Spleen (tissue), 11 donors: ENCODE measurements at regions not wholly inside any gene's neighbourhood (a gene's known extent, or its start where the extent isn't known, plus 50 kb on each side); places are given as distances from the start of the nearest gene placed in this dataset.
A peak's percentile ranks its signal among the peaks of the same experiment; 100 is the strongest.

Source experiments
- DNase-seq: peaks from one replicate; pipeline ENCODE4 v3.0.0-alpha.2; 2020
- H3K27ac ChIP-seq, 8 donors: fragments of 200-600 bp; sonication (generic) in 7 of 8; 1 replicate in 4 of 8; 2 replicates in 4 of 8; pipeline versions ENCODE4 v1.5.0 to v1.8.0; 2016 to 2021; ENCODE audit warnings: inconsistent platforms in 4 of 8, mild to moderate bottlenecking in 4 of 8, moderate library complexity in 1 of 8
- H3K27me3 ChIP-seq, 7 donors: fragments of 200-600 bp; sonication (generic) in 6 of 7; replicated peaks in 1 of 7; 1 replicate in 4 of 7; 2 replicates in 3 of 7; pipeline versions ENCODE4 v1.5.0 to v1.8.0; 2016 to 2021; ENCODE audit warnings: inconsistent platforms in 3 of 7, mild to moderate bottlenecking in 1 of 7
- H3K36me3 ChIP-seq, 6 donors: fragments of 200-600 bp; sonication (generic) in 5 of 6; 1 replicate in 4 of 6; 2 replicates in 2 of 6; pipeline versions ENCODE4 v1.5.0 to v1.8.0; 2016 to 2021; ENCODE audit warnings: inconsistent platforms in 2 of 6
- H3K4me1 ChIP-seq, 6 donors: fragments of 200-600 bp; sonication (generic) in 5 of 6; 1 replicate in 3 of 6; 2 replicates in 3 of 6; pipeline versions ENCODE4 v1.5.0 to v1.8.0; 2016 to 2021; ENCODE audit warnings: inconsistent platforms in 3 of 6
- H3K4me3 ChIP-seq, 8 donors: fragments of 200-600 bp; sonication (generic) in 7 of 8; 1 replicate in 4 of 8; 2 replicates in 4 of 8; pipeline versions ENCODE4 v1.5.0 to v1.8.0; 2016 to 2021; ENCODE audit warnings: inconsistent platforms in 4 of 8, mild to moderate bottlenecking in 4 of 8, moderate library complexity in 2 of 8
- H3K9me3 ChIP-seq, 8 donors: fragments of 200-600 bp; sonication (generic) in 7 of 8; 1 replicate in 4 of 8; 2 replicates in 4 of 8; pipeline versions ENCODE4 v1.5.0 to v1.8.0; 2016 to 2021; ENCODE audit warnings: inconsistent platforms in 4 of 8
- CTCF ChIP-seq, 11 experiments: fragments of 200-600 bp in 7 of 11; fragments of 450-650 bp in 4 of 11; sonication (generic) in 4 of 11; IDR thresholded peaks in 8 of 11; conservative IDR thresholded peaks in 3 of 11; 1 replicate in 7 of 11; 2 replicates in 4 of 11; pipeline versions ENCODE4 v1.4.0 to v1.8.0; 2016 to 2021; ENCODE audit warnings: antibody characterized with exemption in 11 of 11, inconsistent platforms in 4 of 11, mild to moderate bottlenecking in 1 of 11
- POLR2A ChIP-seq, 3 donors: fragments of 450-650 bp; IDR thresholded peaks; one replicate each; pipeline ENCODE4 v1.5.1; 2017; ENCODE audit warnings: antibody characterized with exemption in 3 of 3, mild to moderate bottlenecking in 1 of 3
- POLR2AphosphoS5 ChIP-seq, 3 donors: sonication (generic); formaldehyde crosslinking; IDR thresholded peaks; one replicate each; pipeline ENCODE4 v1.5.1; 2017; ENCODE audit warnings: antibody characterized with exemption in 3 of 3
- WGBS, 5 donors: extraction: QIAGEN DNeasy Blood & Tissue Kit in 3 of 5; methylation state at CpG; one replicate each; pipeline versions ENCODE4 v1.1.5 to v1.1.7; 2013 to 2018; 5-methylcytosine and 5-hydroxymethylcytosine counted together
- intact Hi-C: fragments of 100-400 bp; cut with DNase I; formaldehyde crosslinking; loops from one replicate; pipeline ENCODE4 v1.15.0; 2023; ENCODE audit warnings: low total_unique reads
- donor health status: healthy with polysubstance abuse.
- donor health status: DM: no; HTN: no; CAD: no; lungs with moderate emphysema.
- donor health status: DM: no; HTN: no; CAD: no.
- donor health status: Bipolar disorder and iron deficiency.
- donor health status: healthy.
- donor health status: DM: no; HTN: no; CAD: no.
- donor health status: DM: yes; HTN: yes; CAD: no.

DNA sequence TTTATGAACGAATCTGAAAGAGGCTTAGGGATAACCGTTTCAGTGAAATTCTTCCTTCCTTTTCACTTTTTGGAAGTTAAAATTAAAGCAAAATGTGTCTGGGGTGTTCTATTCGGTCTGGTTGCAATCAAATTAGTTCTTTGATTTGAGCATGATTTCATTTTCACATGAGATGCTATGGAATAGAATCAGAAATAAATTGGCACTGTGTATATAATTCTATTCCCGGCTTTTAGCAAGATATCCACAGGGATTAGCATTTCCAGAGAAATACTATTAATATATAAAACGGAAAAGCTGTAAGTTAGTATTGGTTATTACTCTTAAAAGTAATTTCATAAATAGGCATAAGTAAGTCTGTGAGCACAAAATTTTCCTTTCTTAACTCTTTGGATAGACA, 1676.8 kb upstream of the PCDH7 start:
- no peak overlapping the region for H3K27ac ChIP-seq
- H3K4me3 ChIP-seq: no peak overlapping the region
- 69 to 86% (median 72%) methylated on average over 5 of the region's 5 CpGs for WGBS, 5 donors
- H3K4me1 ChIP-seq: no peaks in the 10 kb centered on the region
- H3K9me3 ChIP-seq: peaks cover 0 to 16% (median 0%) of the 10 kb centered on the region in 8 donors
- intact Hi-C loops: no loop called here
- no peaks in the 10 kb centered on the region for H3K36me3 ChIP-seq
- TF ChIP-seq POLR2A (IDR thresholded peaks at IDR 0.05) (no peak), CTCF (IDR thresholded peaks at IDR 0.05 in 8 of 11, conservative IDR thresholded peaks at IDR 0.05 in 3 of 11) (no peak), POLR2AphosphoS5 (IDR thresholded peaks at IDR 0.05) (no peak)
- no peaks in the 10 kb centered on the region for H3K27me3 ChIP-seq
- DNase-seq: no peak

DNA sequence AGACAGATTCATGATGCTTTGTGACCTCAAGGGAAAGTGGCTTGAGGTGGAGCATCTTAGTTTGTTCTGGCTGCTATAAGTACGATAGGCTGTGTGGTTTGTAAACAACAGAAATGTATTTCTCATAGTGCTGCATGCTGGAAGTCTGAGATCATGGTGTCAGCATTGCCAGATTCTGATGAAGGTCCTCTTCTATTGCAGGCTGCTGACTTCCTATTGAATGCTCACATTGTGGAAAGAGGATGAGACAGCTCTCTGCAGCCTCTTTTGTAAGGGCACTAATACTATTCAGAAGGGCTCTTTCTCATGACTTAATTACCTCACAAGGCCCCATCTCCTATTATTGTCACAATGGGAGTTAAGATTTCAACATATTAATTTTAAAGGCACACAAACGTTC, 1674.0 kb upstream of the PCDH7 start:
- TF ChIP-seq CTCF (IDR thresholded peaks at IDR 0.05 in 8 of 11, conservative IDR thresholded peaks at IDR 0.05 in 3 of 11) (no peak), POLR2AphosphoS5 (IDR thresholded peaks at IDR 0.05) (no peak), POLR2A (IDR thresholded peaks at IDR 0.05) (no peak)
- intact Hi-C loops: no loop called here
- H3K4me3 ChIP-seq: no peak overlapping the region
- WGBS, 5 donors: 54 to 66% (median 55%) methylated on average over 2 of the region's 2 CpGs
- H3K27me3 ChIP-seq: no peaks in the 10 kb centered on the region
- no peak for DNase-seq
- H3K36me3 ChIP-seq: no peaks in the 10 kb centered on the region
- no peak overlapping the region for H3K27ac ChIP-seq
- peaks cover 0 to 16% (median 0%) of the 10 kb centered on the region in 8 donors for H3K9me3 ChIP-seq
- H3K4me1 ChIP-seq: no peaks in the 10 kb centered on the region

DNA sequence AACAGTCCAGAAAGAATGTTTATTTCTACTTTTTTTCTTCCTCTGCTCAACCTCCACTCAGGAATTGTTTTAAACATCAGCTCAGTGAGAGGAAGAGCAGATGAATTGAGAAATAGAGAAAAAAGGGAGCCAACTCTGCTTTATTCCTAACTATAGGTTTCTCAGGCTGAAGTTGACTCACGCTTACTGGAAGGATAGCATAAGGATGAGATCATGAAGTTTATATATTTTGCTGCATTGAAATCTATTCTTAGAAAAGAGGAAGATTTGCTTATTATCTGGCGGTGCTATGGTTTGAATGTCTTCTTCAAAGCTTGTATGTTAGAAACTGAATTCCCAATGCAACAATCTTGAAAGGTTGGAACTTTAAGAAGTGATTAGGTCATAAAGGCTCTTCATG, 1673.4 kb upstream of the PCDH7 start:
- WGBS, 5 donors: 85 to 97% (median 92%) methylated on average over 2 of the region's 2 CpGs
- DNase-seq: no peak
- no peak for TF ChIP-seq CTCF (IDR thresholded peaks at IDR 0.05 in 8 of 11, conservative IDR thresholded peaks at IDR 0.05 in 3 of 11)

GRCh38 chr4:29047341-29048041, 1672.7 kb upstream of the PCDH7 start:
- H3K4me3 ChIP-seq: no peak overlapping the region
- intact Hi-C loops: no loop called here
- H3K4me1 ChIP-seq: no peaks in the 10 kb centered on the region
- H3K27ac ChIP-seq: no peak overlapping the region
- DNase-seq: peak; percentile 45
- TF ChIP-seq CTCF (IDR thresholded peaks at IDR 0.05 in 8 of 11, conservative IDR thresholded peaks at IDR 0.05 in 3 of 11) (no peak), POLR2A (IDR thresholded peaks at IDR 0.05) (no peak), POLR2AphosphoS5 (IDR thresholded peaks at IDR 0.05) (no peak)
- WGBS, 5 donors: 87 to 97% (median 93%) methylated on average over 7 to 28 of the region's 28 CpGs
- H3K36me3 ChIP-seq: no peaks in the 10 kb centered on the region
- H3K27me3 ChIP-seq: no peaks in the 10 kb centered on the region
- H3K9me3 ChIP-seq: peaks cover 0 to 16% (median 0%) of the 10 kb centered on the region in 8 donors

More for the DNA sequence above, 1673.4 kb upstream of the PCDH7 start:
- Histone ChIP-seq H3K4me1 (no peaks in the 10 kb centered on the region), H3K36me3 (no peaks in the 10 kb centered on the region), H3K27me3 (no peaks in the 10 kb centered on the region), H3K9me3 (peaks cover 0 to 16% (median 0%) of the 10 kb centered on the region in 8 donors), H3K4me3 (no peak overlapping the region), H3K27ac (no peak overlapping the region)
- intact Hi-C loops: no loop called here
